Pancreas (tissue), 10 donors: ENCODE measurements at regions not wholly inside any gene's neighbourhood (a gene's known extent, or its start where the extent isn't known, plus 50 kb on each side); places are given as distances from the start of the nearest gene placed in this dataset.
"Not testable (repeated sequence)": the region's sequence is repeated elsewhere in the genome, so short reads cannot be mapped to it uniquely, and the experiment has no call there.

Experiments used
- ATAC-seq, 4 donors: fragments of 200-7000 bp; cut with Tn5 transposase; one replicate each; pipeline versions ENCODE4 v1.8.0 to v1.9.1; 2020; ENCODE audit warnings: mild to moderate bottlenecking in 4 of 4, moderate library complexity in 4 of 4
- DNase-seq, 6 donors: peaks; one replicate each; pipeline ENCODE4 v3.0.0-alpha.2; 2020
- FAIRE-seq: peaks from 2 replicates; lab custom pipeline; 2012; peaks lifted over from hg19 to GRCh38; lab: Jason Lieb, UNC
- H3K27ac ChIP-seq, 4 donors: fragments of 200-600 bp; sonication (generic); 1 replicate in 3 of 4; 2 replicates in 1 of 4; pipeline versions ENCODE4 v1.5.0 to v1.8.0; 2020
- H3K27me3 ChIP-seq, 4 donors: fragments of 200-600 bp; one replicate each; pipeline ENCODE4 v1.8.0; 2021
- H3K36me3 ChIP-seq, 3 donors: fragments of 200-600 bp; sonication (generic) in 1 of 3; one replicate each; pipeline versions ENCODE4 v1.5.0 to v1.8.0; 2020 to 2021
- H3K4me1 ChIP-seq, 3 donors: fragments of 200-600 bp; one replicate each; pipeline ENCODE4 v1.8.0; 2021
- H3K4me3 ChIP-seq, 4 donors: fragments of 200-600 bp; sonication (generic) in 2 of 4; one replicate each; pipeline versions ENCODE4 v1.5.0 to v1.8.0; 2020 to 2021
- H3K9me3 ChIP-seq, 4 donors: fragments of 200-600 bp; one replicate each; pipeline ENCODE4 v1.8.0; 2021
- WGBS, 2 donors: extraction: QIAGEN DNeasy Blood & Tissue Kit; methylation state at CpG; one replicate each; pipeline ENCODE4 v1.1.7; 2013; 5-methylcytosine and 5-hydroxymethylcytosine counted together
- intact Hi-C, 3 donors: fragments of 100-400 bp; cut with DNase I; formaldehyde crosslinking; loops; one replicate each; pipeline versions ENCODE4 v1.11.1 to v1.14.2; 2022
- TF ChIP-seq, protein P1 (sequence below), 4 donors: fragments of 200-600 bp; sonication (generic) in 3 of 4; IDR thresholded peaks; one replicate each; pipeline versions ENCODE4 v1.5.0 to v1.8.0; 2021; ENCODE audit warnings: antibody characterized with exemption in 4 of 4
- donor health status: healthy with polysubstance abuse.
- donor health status: DM: no; HTN: no; CAD: no; lungs with moderate emphysema.
- donor health status: DM: no; HTN: no; CAD: no.
- donor health status: control.
- donor health status: control.
- donor health status: Bipolar disorder and iron deficiency.
- donor health status: DM: yes; HTN: yes; CAD: no.
- donor health status: DM: no; HTN: no; CAD: no.
- donor health status: DM: no; HTN: no; CAD: no.
- donor health status: DM: yes; HTN: yes; CAD: no.

- intact Hi-C loops = no loop called here
- Histone ChIP-seq H3K27me3 (no peaks in the 10 kb centered on the region), H3K36me3 (no peaks in the 10 kb centered on the region), H3K27ac (no peak overlapping the region), H3K4me3 (no peak overlapping the region), H3K4me1 (peaks cover 0 to 6% (median 0%) of the 10 kb centered on the region in 3 donors), H3K9me3 (no peaks in the 10 kb centered on the region)
- TF ChIP-seq, protein P1, sequence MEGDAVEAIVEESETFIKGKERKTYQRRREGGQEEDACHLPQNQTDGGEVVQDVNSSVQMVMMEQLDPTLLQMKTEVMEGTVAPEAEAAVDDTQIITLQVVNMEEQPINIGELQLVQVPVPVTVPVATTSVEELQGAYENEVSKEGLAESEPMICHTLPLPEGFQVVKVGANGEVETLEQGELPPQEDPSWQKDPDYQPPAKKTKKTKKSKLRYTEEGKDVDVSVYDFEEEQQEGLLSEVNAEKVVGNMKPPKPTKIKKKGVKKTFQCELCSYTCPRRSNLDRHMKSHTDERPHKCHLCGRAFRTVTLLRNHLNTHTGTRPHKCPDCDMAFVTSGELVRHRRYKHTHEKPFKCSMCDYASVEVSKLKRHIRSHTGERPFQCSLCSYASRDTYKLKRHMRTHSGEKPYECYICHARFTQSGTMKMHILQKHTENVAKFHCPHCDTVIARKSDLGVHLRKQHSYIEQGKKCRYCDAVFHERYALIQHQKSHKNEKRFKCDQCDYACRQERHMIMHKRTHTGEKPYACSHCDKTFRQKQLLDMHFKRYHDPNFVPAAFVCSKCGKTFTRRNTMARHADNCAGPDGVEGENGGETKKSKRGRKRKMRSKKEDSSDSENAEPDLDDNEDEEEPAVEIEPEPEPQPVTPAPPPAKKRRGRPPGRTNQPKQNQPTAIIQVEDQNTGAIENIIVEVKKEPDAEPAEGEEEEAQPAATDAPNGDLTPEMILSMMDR (IDR thresholded peaks at IDR 0.05) = no peak
- 92 to 98% methylated on average over 2 of the region's 2 CpGs for WGBS, 2 donors
- DNase-seq = no peak
- FAIRE-seq = no peak
- no peak for ATAC-seq
These were observed 69.3 kb upstream of the UGT2B7 start for GRCh38 chr4:69026974-69027373.

- FAIRE-seq = no peak
- Histone ChIP-seq H3K27ac (no peak overlapping the region), H3K4me3 (no peak overlapping the region), H3K4me1 (peaks cover 0 to 1% (median 0%) of the 10 kb centered on the region in 3 donors), H3K9me3 (no peaks in the 10 kb centered on the region), H3K36me3 (no peaks in the 10 kb centered on the region), H3K27me3 (no peaks in the 10 kb centered on the region)
- WGBS, 2 donors = 76 to 80% methylated on average over 4 of the region's 4 CpGs
- DNase-seq = no peak
- intact Hi-C loops = no loop called here
- TF ChIP-seq, protein P1 (IDR thresholded peaks at IDR 0.05) = no peak
- no peak for ATAC-seq
These were observed 65.9 kb upstream of the UGT2B7 start for GRCh38 chr4:69030326-69030725.

- Histone ChIP-seq H3K27ac (no peak overlapping the region), H3K9me3 (no peaks in the 10 kb centered on the region), H3K4me3 (no peak overlapping the region), H3K27me3 (no peaks in the 10 kb centered on the region), H3K4me1 (no peaks in the 10 kb centered on the region), H3K36me3 (no peaks in the 10 kb centered on the region)
- intact Hi-C loops = no loop called here
- no peak for DNase-seq
- no peak for FAIRE-seq
- TF ChIP-seq, protein P1 (IDR thresholded peaks at IDR 0.05) = no peak
- 48 to 55% methylated on average over 2 of the region's 2 CpGs for WGBS, 2 donors
- no peak for ATAC-seq
These were observed 63.2 kb upstream of the UGT2B7 start for GRCh38 chr4:69032847-69033638.

- H3K27ac ChIP-seq, H3K4me1 ChIP-seq, DNase-seq, H3K9me3 ChIP-seq, FAIRE-seq, ATAC-seq, H3K4me3 ChIP-seq, intact Hi-C loops, H3K36me3 ChIP-seq, H3K27me3 ChIP-seq: not testable (repeated sequence)
- WGBS, 2 donors = 61 to 62% methylated on average over 3 of the region's 3 CpGs
These were observed 61.9 kb upstream of the UGT2B7 start for GRCh38 chr4:69034315-69034740.

- TF ChIP-seq, protein P1 (IDR thresholded peaks at IDR 0.05) = no peak
- Histone ChIP-seq H3K4me1 (no peaks in the 10 kb centered on the region), H3K36me3 (no peaks in the 10 kb centered on the region), H3K4me3 (no peak overlapping the region), H3K27me3 (no peaks in the 10 kb centered on the region), H3K27ac (no peak overlapping the region), H3K9me3 (no peaks in the 10 kb centered on the region)
- intact Hi-C loops = no loop called here
- FAIRE-seq (no peak), ATAC-seq (no peak), DNase-seq (no peak)
- WGBS, 2 donors = 84 to 89% methylated on average over 4 of the region's 4 CpGs
These were observed 57.7 kb upstream of the UGT2B7 start for GRCh38 chr4:69038582-69038981.
